ENCODE measurements at regions not wholly inside any gene's neighbourhood (a gene's known extent, or its start where the extent isn't known, plus 50 kb on each side); places are given as distances from the start of the nearest gene placed in this dataset.

- no peak for TF ChIP-seq ETV6 (CRISPR knock-in tag; IDR thresholded peaks at IDR 0.05)
These were observed 293.3 kb downstream of the HACE1 start (continued) for GRCh38 chr6:104566411-104566810.

- no peak overlapping the region for H3K4me3 Mint-ChIP-seq
- H3K36me3 Mint-ChIP-seq = no peaks in the 10 kb centered on the region
- no peaks in the 10 kb centered on the region; the same call in 1 of the 2 replicates for H3K27me3 Mint-ChIP-seq (ENCODE audit: low read depth)
- DNase-seq (ENCODE audit: low spot score) = no peak
- no peaks in the 10 kb centered on the region for H3K9me3 Mint-ChIP-seq
- CTCF ChIA-PET = no interaction called here
- H3K4me1 Mint-ChIP-seq = no peaks in the 10 kb centered on the region
- POLR2A ChIA-PET = no interaction called here
- ATAC-seq = no peak
- H3K27ac Mint-ChIP-seq = no peak overlapping the region
- TF ChIP-seq USF1 (CRISPR knock-in tag; IDR thresholded peaks at IDR 0.05) (no peak), ATF6 (CRISPR knock-in tag; IDR thresholded peaks at IDR 0.05) (no peak), ZNF263 (CRISPR knock-in tag; IDR thresholded peaks at IDR 0.05; ENCODE audit: low read depth) (no peak), CREB1 (CRISPR knock-in tag; IDR thresholded peaks at IDR 0.05) (no peak), ETV6 (CRISPR knock-in tag; IDR thresholded peaks at IDR 0.05) (no peak), ZNF281 (CRISPR knock-in tag; IDR thresholded peaks at IDR 0.05) (no peak)
These were observed 296.4 kb downstream of the HACE1 start for GRCh38 chr6:104563306-104563705.

- CTCF ChIA-PET = interaction anchor here (0.6 kb wide), 1 partner anchor 124 kb away, joined by 6 read pairs; no protein-coding TSS in a partner anchor
- Mint-ChIP-seq H3K4me3 (no peak overlapping the region), H3K27me3 (ENCODE audit: low read depth) (no peaks in the 10 kb centered on the region), H3K36me3 (no peaks in the 10 kb centered on the region), H3K9me3 (no peaks in the 10 kb centered on the region), H3K27ac (no peak overlapping the region), H3K4me1 (no peaks in the 10 kb centered on the region)
- TF ChIP-seq CREM (CRISPR knock-in tag; IDR thresholded peaks at IDR 0.05) (no peak), ATF6 (CRISPR knock-in tag; IDR thresholded peaks at IDR 0.05) (no peak), RELA (CRISPR knock-in tag; IDR thresholded peaks at IDR 0.05; ENCODE audit: borderline replicate concordance) (no peak), EMX1 (CRISPR knock-in tag; IDR thresholded peaks at IDR 0.05) (no peak), SMAD4 (CRISPR knock-in tag; IDR thresholded peaks at IDR 0.05) (no peak), ATF1 (CRISPR knock-in tag; IDR thresholded peaks at IDR 0.05) (no peak), SMAD3 (CRISPR knock-in tag; IDR thresholded peaks at IDR 0.05; ENCODE audit: borderline replicate concordance) (no peak)
- ATAC-seq = no peak
- DNase-seq (ENCODE audit: low spot score) = no peak
- POLR2A ChIA-PET = no interaction called here
These were observed 300.1 kb downstream of the HACE1 start for GRCh38 chr6:104559435-104560202.

- ATAC-seq (no peak), DNase-seq (ENCODE audit: low spot score) (no peak)
- Mint-ChIP-seq H3K36me3 (no peaks in the 10 kb centered on the region), H3K27ac (no peak overlapping the region), H3K27me3 (ENCODE audit: low read depth) (no peaks in the 10 kb centered on the region), H3K4me1 (no peaks in the 10 kb centered on the region), H3K4me3 (no peak overlapping the region), H3K9me3 (no peaks in the 10 kb centered on the region)
- ChIA-PET CTCF (no interaction called here), POLR2A (no interaction called here)
- no peak for TF ChIP-seq SMAD4 (CRISPR knock-in tag; IDR thresholded peaks at IDR 0.05)
- no peak for TF ChIP-seq CREB1 (CRISPR knock-in tag; IDR thresholded peaks at IDR 0.05)
These were observed 301.0 kb downstream of the HACE1 start for GRCh38 chr6:104558746-104559145.

Measured in WTC11 (cell line).